NCI-H128 (cell line): ENCODE measurements at regions not wholly inside any gene's neighbourhood (a gene's known extent, or its start where the extent isn't known, plus 50 kb on each side); places are given as distances from the start of the nearest gene placed in this dataset.
"Not testable (repeated sequence)": the region's sequence is repeated elsewhere in the genome, so short reads cannot be mapped to it uniquely, and the experiment has no call there.

Experiments used
- DNase-seq: peaks from one replicate; lab custom pipeline; 2025; ENCODE audit not compliant: unreplicated experiment; lab: John Stamatoyannopoulos, UW

DNA sequence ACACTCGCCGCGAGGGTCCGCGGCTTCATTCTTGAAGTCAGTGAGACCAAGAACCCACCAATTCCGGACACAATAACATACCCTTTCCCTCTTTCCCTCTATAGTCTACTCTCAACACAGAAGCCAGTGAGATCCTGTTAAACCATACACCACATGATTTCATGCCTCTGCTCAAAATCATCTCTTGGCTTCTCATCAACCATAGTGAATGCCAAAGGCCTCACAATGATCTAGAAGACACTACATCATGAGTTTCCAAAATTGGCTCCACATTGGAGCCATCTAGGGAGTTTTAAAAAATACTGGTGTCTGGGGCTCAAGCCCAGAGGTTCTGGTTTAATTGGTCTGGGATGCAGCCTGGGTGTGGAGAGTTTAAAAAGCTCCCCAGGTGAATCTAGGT lies 124.5 kb downstream of the EFNB1 start:
- no peak for DNase-seq

GRCh38 chrX:68951942-68952619 lies 123.3 kb downstream of the EFNB1 start:
- DNase-seq = not testable (repeated sequence)

- no peak for DNase-seq
These were observed 122.1 kb downstream of the EFNB1 start for GRCh38 chrX:68950937-68951336.

DNA sequence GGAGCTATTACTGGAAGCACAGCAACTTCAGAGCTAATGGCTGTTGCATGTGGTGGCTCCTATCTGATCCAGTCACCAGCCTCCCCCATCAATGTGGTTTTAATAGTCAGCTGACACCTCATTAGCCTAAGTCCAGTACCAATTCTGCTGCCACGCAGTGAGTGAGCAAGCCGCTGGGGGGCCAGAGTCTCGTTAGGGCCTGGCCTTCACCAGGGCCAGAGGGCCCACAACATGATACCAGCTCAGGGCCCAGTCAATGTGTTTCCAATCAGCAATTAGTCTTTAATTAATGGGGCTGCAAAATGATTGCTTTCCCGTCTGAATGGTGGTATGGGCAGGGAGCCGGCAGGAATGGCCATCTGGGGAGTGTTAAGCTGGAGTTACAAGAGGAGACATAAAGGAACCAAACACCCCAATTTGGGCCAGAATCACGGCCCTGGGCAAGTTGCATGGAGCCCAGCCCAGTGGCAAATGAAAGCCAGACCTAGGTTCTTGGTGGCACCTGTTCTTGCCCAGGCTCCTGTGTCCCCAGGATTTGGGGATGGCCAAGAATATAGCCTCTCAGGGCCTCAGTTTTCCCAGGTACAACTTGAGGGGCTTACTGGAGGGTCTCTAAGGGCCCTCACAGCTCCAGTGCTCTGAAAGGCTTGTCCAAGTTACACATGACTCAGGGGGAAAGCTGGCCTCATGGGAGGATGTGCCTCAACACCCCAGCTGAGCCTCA lies 119.2 kb downstream of the EFNB1 start:
- no peak for DNase-seq

GRCh38 chrX:68945603-68946228 lies 116.9 kb downstream of the EFNB1 start:
- DNase-seq = no peak

GRCh38 chrX:68945081-68945602 lies 116.3 kb downstream of the EFNB1 start:
- DNase-seq = no peak

GRCh38 chrX:68944211-68944610 lies 115.4 kb downstream of the EFNB1 start:
- DNase-seq = no peak

GRCh38 chrX:68942840-68943239 lies 114.0 kb downstream of the EFNB1 start:
- DNase-seq = no peak

GRCh38 chrX:68942104-68942503 lies 113.3 kb downstream of the EFNB1 start:
- no peak for DNase-seq

- no peak for DNase-seq
These were observed 112.6 kb downstream of the EFNB1 start for GRCh38 chrX:68941385-68941952.

GRCh38 chrX:68940601-68941000 lies 111.8 kb downstream of the EFNB1 start:
- no peak for DNase-seq

DNA sequence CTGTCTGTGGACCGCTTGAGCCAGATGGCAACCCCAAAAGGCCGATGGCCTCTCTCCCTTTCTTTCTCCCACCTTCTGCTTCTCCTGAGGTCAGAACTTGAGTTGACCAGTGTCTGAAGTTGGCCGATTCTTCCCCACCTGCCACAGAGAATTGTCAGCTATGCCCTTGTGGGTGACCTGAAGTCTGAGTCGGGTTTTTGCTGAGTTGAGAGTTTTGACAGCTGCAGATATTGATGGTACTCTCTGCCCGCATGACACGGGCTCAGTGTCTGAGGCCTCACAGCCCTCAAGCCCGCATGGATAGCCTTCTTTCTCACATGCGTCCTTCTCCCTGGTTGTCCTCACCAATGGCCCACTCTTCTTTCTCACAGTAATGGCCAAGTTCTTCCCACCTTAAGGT lies 111.0 kb downstream of the EFNB1 start:
- DNase-seq = no peak

GRCh38 chrX:68938244-68939004 lies 109.6 kb downstream of the EFNB1 start:
- DNase-seq = no peak

- no peak for DNase-seq
These were observed 108.8 kb downstream of the EFNB1 start for GRCh38 chrX:68937581-68937980.

DNA sequence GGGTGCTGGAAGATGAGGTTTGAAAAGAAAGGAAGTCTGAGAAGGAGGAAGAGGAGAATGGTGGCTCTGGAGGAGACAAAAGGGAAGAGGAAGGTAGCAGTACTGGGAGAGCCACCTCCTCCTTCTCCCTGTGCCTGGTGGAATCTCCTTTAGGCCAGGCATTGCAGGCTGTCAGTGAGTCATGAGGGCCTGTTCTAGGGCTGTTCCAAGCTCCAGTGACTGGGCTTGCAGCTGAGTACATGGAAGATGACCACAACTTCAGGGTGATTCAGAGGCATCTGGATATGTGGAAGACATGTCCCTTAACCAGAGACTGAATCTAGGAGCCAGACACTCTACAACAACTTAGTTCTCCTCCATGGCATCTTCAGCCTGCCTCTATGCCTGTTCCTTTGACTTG lies 107.8 kb downstream of the EFNB1 start:
- DNase-seq = no peak

- DNase-seq = no peak
These were observed 107.3 kb downstream of the EFNB1 start for GRCh38 chrX:68936126-68936525.

DNA sequence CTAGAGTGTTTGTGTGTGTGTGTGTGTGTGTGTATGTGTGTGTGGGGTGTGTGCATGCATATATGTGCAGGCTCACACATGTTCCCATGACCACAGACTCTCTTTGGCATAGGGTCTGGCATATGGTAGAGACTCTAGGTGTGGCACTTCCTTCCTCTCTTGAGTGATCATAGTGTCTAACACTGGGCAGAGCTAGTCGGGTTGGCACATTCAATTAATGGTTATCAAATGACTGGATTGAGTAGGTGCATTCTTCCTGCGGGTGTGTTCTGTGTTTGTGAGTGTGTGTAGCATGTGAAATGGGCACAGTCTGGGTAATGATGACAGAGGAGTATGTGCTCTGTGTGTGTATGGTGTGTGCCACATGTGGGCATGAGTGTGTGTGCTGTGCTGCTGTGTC lies 106.5 kb downstream of the EFNB1 start:
- no peak for DNase-seq

- DNase-seq = no peak
These were observed 106.1 kb downstream of the EFNB1 start for GRCh38 chrX:68934922-68935321.

DNA sequence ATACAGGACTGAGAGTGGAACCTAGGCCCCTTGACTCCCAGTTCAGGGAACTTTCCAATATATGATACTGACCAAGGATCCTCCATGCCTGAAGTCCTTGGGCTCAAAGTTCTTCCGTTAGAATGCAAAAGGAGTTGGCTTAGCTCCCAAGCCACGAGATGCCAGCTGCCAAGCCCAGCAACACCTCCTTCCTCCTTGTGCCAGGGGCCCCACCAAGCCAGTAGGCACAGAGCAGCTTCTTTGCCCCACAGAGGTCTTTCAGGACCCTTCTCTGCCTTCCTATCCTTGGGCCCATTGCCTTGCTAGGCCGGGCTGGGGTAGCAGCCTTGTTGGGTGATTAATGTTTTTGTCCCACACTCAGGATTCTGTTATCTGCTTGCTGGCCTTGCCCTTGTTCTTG lies 105.6 kb downstream of the EFNB1 start:
- DNase-seq = no peak

DNA sequence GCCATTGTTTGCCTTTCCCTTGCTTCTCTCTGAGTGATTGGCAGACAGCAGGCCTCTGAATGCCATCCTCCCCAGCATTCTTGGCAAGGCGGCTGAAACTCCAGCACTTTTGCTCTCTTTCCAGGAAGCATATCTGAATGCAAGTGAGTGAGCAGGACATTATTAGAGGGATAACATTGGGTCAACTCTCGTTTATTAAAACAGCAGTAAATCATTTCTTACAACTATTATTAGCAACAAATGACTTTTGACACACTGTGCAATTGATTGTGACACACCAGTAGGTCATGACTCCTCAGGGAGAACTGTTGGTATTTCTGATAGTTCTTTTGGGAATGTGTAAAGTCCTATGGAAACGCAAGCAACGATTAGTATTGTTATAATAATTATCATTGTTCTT lies 103.8 kb downstream of the EFNB1 start:
- DNase-seq = no peak

GRCh38 chrX:68931345-68931744 lies 102.5 kb downstream of the EFNB1 start:
- DNase-seq = no peak
